ENCODE measurements at regions not wholly inside any gene's neighbourhood (a gene's known extent, or its start where the extent isn't known, plus 50 kb on each side); places are given as distances from the start of the nearest gene placed in this dataset.

- CTCF ChIA-PET: no interaction called here
- no peak for DNase-seq
- POLR2A ChIA-PET: no interaction called here
- H3K27me3 Mint-ChIP-seq: peaks cover 2% of the 10 kb centered on the region
- no peaks in the 10 kb centered on the region for H3K36me3 Mint-ChIP-seq
- H3K4me1 Mint-ChIP-seq (ENCODE audit: low read depth): no peaks in the 10 kb centered on the region
- intact Hi-C loops (cut with micrococcal nuclease): no loop called here
- no peak overlapping the region for H3K4me3 Mint-ChIP-seq
- no peaks in the 10 kb centered on the region for H3K9me3 Mint-ChIP-seq
- H3K27ac Mint-ChIP-seq: no peak overlapping the region
Observed at GRCh38 chr7:36802459-36803135, 78.3 kb upstream of the AOAH start.

GRCh38 chr7:36796850-36797536 is 72.7 kb upstream of the AOAH start:
- Mint-ChIP-seq H3K36me3 (no peaks in the 10 kb centered on the region), H3K4me3 (no peak overlapping the region), H3K4me1 (ENCODE audit: low read depth) (peaks cover 13% of the 10 kb centered on the region), H3K9me3 (no peaks in the 10 kb centered on the region), H3K27me3 (no peaks in the 10 kb centered on the region), H3K27ac (no peak overlapping the region)
- intact Hi-C loops (cut with micrococcal nuclease): no loop called here
- POLR2A ChIA-PET: no interaction called here
- CTCF ChIA-PET: no interaction called here
- DNase-seq: no peak

- POLR2A ChIA-PET: no interaction called here
Observed at GRCh38 chr7:36795451-36796021, 71.2 kb upstream of the AOAH start.

GRCh38 chr7:36794689-36795088 is 70.4 kb upstream of the AOAH start:
- CTCF ChIA-PET: interaction anchor here (1.0 kb wide), 1 partner anchor 150 kb away, joined by 3 read pairs; no protein-coding TSS in a partner anchor
- H3K27me3 Mint-ChIP-seq: no peaks in the 10 kb centered on the region
- intact Hi-C loops (cut with micrococcal nuclease): no loop called here

More at GRCh38 chr7:36795451-36796021, 71.2 kb upstream of the AOAH start:
- no peak overlapping the region for H3K4me3 Mint-ChIP-seq
- no peak overlapping the region for H3K27ac Mint-ChIP-seq
- no peak for DNase-seq
- H3K9me3 Mint-ChIP-seq: no peaks in the 10 kb centered on the region
- no peaks in the 10 kb centered on the region for H3K36me3 Mint-ChIP-seq
- intact Hi-C loops (cut with micrococcal nuclease): no loop called here
- H3K27me3 Mint-ChIP-seq: no peaks in the 10 kb centered on the region
- H3K4me1 Mint-ChIP-seq (ENCODE audit: low read depth): peaks cover 15% of the 10 kb centered on the region
- CTCF ChIA-PET: interaction anchor here (1.0 kb wide), 1 partner anchor 149 kb away, joined by 3 read pairs; no protein-coding TSS in a partner anchor

DNA sequence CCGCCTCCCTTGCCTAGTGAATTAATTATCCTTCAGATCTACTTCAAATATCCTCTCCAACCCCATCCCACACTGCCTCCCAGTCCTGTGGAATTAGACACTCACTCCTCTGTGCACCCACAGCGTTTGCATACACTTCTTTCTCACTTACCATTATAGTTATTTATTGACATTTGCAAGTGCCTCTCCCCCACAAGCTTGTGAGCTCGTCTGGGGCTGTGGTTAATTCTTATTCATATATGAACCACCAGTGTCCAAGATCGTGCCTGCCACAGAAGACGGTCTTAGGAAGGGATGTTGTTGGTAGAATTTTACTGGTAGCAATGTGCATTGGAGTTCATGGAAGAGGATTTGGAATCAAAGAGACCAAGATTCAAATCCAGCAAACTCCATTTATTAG is 68.1 kb upstream of the AOAH start:
- H3K27ac Mint-ChIP-seq: no peak overlapping the region
- ChIA-PET CTCF (interaction anchor here (0.6 kb wide), 1 partner anchor 128 kb away, joined by 3 read pairs; no protein-coding TSS in a partner anchor), POLR2A (no interaction called here)
- H3K4me1 Mint-ChIP-seq (ENCODE audit: low read depth): peaks cover 45% of the 10 kb centered on the region
- H3K9me3 Mint-ChIP-seq: no peaks in the 10 kb centered on the region
- no peak overlapping the region for H3K4me3 Mint-ChIP-seq
- no peaks in the 10 kb centered on the region for H3K36me3 Mint-ChIP-seq
- no peak for DNase-seq
- H3K27me3 Mint-ChIP-seq: no peaks in the 10 kb centered on the region
- intact Hi-C loops (cut with micrococcal nuclease): no loop called here

More at GRCh38 chr7:36794689-36795088, 70.4 kb upstream of the AOAH start:
- DNase-seq: no peak
- H3K36me3 Mint-ChIP-seq: no peaks in the 10 kb centered on the region
- H3K4me3 Mint-ChIP-seq: no peak overlapping the region
- POLR2A ChIA-PET: no interaction called here
- H3K27ac Mint-ChIP-seq: no peak overlapping the region
- peaks cover 24% of the 10 kb centered on the region for H3K4me1 Mint-ChIP-seq (ENCODE audit: low read depth)
- no peaks in the 10 kb centered on the region for H3K9me3 Mint-ChIP-seq

- intact Hi-C loops (cut with micrococcal nuclease): no loop called here
- DNase-seq: no peak
- Mint-ChIP-seq H3K4me3 (no peak overlapping the region), H3K27me3 (no peaks in the 10 kb centered on the region), H3K27ac (no peak overlapping the region), H3K4me1 (ENCODE audit: low read depth) (peaks cover 55% of the 10 kb centered on the region), H3K36me3 (no peaks in the 10 kb centered on the region), H3K9me3 (no peaks in the 10 kb centered on the region)
- ChIA-PET CTCF (no interaction called here), POLR2A (no interaction called here)
Observed at GRCh38 chr7:36790311-36790787, 66.1 kb upstream of the AOAH start.

DNA sequence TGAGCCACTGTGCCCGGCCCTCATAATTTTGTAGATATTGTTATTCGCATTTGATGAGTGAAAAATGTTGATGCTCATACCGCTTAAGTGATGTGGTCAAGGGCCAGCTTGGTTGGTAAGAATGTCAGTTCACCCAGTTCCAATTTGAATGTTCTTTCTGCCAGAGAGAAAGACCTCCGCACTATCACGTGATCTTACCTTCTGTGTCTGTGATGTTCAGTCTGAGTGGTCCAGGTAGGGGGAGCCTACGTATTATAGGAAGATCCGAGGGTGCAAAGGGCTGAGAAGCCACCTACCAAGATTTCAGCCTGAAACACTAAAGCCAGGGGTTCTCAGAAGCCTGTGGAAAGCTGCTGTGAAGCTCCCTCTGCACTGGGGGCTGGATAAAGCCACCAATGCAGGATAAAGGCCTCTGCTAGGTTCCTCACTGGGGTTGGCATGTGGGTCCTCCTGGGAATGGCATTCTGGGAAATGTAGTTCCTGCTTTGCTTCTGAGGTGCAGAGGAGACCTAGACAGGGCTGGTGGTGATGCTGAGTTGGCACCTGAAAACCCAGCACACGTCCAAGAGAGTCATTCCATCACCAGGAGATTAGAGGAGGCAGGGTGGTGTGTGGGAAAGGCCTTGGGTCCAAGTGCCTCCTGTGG is 64.7 kb upstream of the AOAH start:
- no peaks in the 10 kb centered on the region for H3K27me3 Mint-ChIP-seq
- CTCF ChIA-PET: no interaction called here
- H3K4me1 Mint-ChIP-seq (ENCODE audit: low read depth): peaks cover 60% of the 10 kb centered on the region
- intact Hi-C loops (cut with micrococcal nuclease): no loop called here
- no peaks in the 10 kb centered on the region for H3K9me3 Mint-ChIP-seq
- no peak overlapping the region for H3K4me3 Mint-ChIP-seq
- H3K27ac Mint-ChIP-seq: no peak overlapping the region
- no peak for DNase-seq
- POLR2A ChIA-PET: no interaction called here
- no peaks in the 10 kb centered on the region for H3K36me3 Mint-ChIP-seq

DNA sequence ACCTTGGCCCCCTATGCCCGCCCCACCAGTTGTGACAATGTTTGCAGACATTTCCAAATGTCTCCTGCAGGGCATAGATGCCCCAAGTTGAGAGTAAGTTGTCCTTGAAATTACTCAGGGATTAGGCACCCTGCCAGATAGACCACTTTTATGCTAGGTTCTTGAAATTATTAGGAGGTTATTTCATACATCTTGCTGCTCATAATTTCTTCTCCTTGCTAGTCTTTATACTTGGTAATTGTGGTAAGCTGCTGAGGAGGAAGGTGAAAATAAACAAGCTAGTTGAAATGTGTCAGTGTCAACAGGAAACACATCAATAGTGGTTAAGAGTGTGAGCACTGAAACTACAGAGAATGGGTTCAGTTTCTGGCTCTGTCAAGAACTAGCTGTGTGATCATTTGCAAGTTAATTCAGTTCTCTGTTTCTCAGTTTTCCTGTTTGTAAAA is 63.7 kb upstream of the AOAH start:
- intact Hi-C loops (cut with micrococcal nuclease): no loop called here
- DNase-seq: no peak
- no peaks in the 10 kb centered on the region for H3K27me3 Mint-ChIP-seq
- peaks cover 60% of the 10 kb centered on the region for H3K4me1 Mint-ChIP-seq (ENCODE audit: low read depth)
- H3K27ac Mint-ChIP-seq: no peak overlapping the region
- CTCF ChIA-PET: interaction anchor here (0.5 to 1.3 kb wide), 3 partner anchors 101 to 300 kb away, joined by 3 read pairs; no protein-coding TSS in a partner anchor
- H3K36me3 Mint-ChIP-seq: no peaks in the 10 kb centered on the region
- POLR2A ChIA-PET: no interaction called here
- no peaks in the 10 kb centered on the region for H3K9me3 Mint-ChIP-seq
- no peak overlapping the region for H3K4me3 Mint-ChIP-seq

- DNase-seq: peak; percentile 68
- H3K27ac Mint-ChIP-seq: peak overlapping the region; percentile 47
- CTCF ChIA-PET: interaction anchor here (0.5 kb wide), 1 partner anchor 74 kb away, joined by 3 read pairs; no protein-coding TSS in a partner anchor
- H3K4me3 Mint-ChIP-seq: peak overlapping the region; percentile 4
- H3K27me3 Mint-ChIP-seq: no peaks in the 10 kb centered on the region
- H3K36me3 Mint-ChIP-seq: no peaks in the 10 kb centered on the region
- intact Hi-C loops (cut with micrococcal nuclease): loop anchor here (2.0 kb wide), 2 partner anchors 60 to 106 kb away; partner anchors contain the start of gene AOAH
- peaks cover 75% of the 10 kb centered on the region for H3K4me1 Mint-ChIP-seq (ENCODE audit: low read depth)
- POLR2A ChIA-PET: no interaction called here
- peaks cover 2% of the 10 kb centered on the region for H3K9me3 Mint-ChIP-seq
Observed at GRCh38 chr7:36784991-36785940, 61.0 kb upstream of the AOAH start.

GRCh38 chr7:36781011-36781738 is 56.9 kb upstream of the AOAH start:
- CTCF ChIA-PET: interaction anchor here (0.8 kb wide), 1 partner anchor 115 kb away, joined by 3 read pairs; no protein-coding TSS in a partner anchor
- peak; percentile 30 for DNase-seq
- Mint-ChIP-seq H3K27ac (peak overlapping the region; percentile 40), H3K36me3 (no peaks in the 10 kb centered on the region), H3K4me3 (no peak overlapping the region), H3K27me3 (no peaks in the 10 kb centered on the region), H3K4me1 (ENCODE audit: low read depth) (peaks cover 74% of the 10 kb centered on the region), H3K9me3 (peaks cover 2% of the 10 kb centered on the region)
- POLR2A ChIA-PET: no interaction called here
- intact Hi-C loops (cut with micrococcal nuclease): no loop called here

DNA sequence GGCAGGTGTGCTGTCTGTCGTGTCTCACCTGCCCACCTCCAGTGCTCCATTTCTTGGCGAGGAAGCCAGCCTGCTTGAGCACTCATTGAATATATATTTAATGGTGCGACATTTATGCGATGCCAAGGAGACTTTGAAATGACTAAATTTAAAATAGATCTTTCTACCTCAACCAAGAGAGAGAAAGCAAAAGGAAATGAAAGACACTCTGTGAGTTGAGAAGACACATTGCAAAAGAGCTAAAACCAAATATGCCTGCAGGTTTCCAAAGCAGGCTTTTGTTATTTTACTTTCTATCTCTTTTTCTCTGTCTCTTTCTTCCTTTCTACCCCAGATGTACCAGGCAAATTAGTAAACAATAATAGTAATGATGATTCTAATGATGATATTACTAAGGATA is 53.6 kb upstream of the AOAH start:
- no peak for DNase-seq
- Mint-ChIP-seq H3K36me3 (no peaks in the 10 kb centered on the region), H3K27ac (no peak overlapping the region), H3K9me3 (peaks cover 2% of the 10 kb centered on the region), H3K4me3 (no peak overlapping the region), H3K4me1 (ENCODE audit: low read depth) (peaks cover 71% of the 10 kb centered on the region), H3K27me3 (no peaks in the 10 kb centered on the region)
- intact Hi-C loops (cut with micrococcal nuclease): loop anchor here (2.0 to 5.0 kb wide), 2 partner anchors 41 to 53 kb away; partner anchors contain the start of gene AOAH
- CTCF ChIA-PET: interaction anchor here (1.9 kb wide), 1 partner anchor 107 kb away, joined by 6 read pairs; no protein-coding TSS in a partner anchor
- POLR2A ChIA-PET: no interaction called here

All from activated CD4-positive, alpha-beta memory T cell treated with anti-CD3 and anti-CD28 coated beads for 36 hours (primary cell).